K562 (cell line): ENCODE measurements at regions not wholly inside any gene's neighbourhood (a gene's known extent, or its start where the extent isn't known, plus 50 kb on each side); places are given as distances from the start of the nearest gene placed in this dataset.

Experiments used
- ATAC-seq: fragments of 200-7000 bp; cut with Tn5 transposase; 3 replicates; pipeline ENCODE4 v1.9.1; 2020; ENCODE audit warnings: moderate library complexity
- BruUV-seq: library from RNA; stranded (reverse); fragments of 400-500 nt; replicated peaks from 2 replicates; lab custom pipeline; 2021; lab: Mats Ljungman, UMichigan
- CTCF ChIA-PET: fragments of 300-600 bp; formaldehyde crosslinking; extraction: SDS; loops from one replicate; lab custom pipeline; 2021; ENCODE audit warnings: low intra/inter-chr PET ratio; lab: Yijun Ruan, JAX
- POLR2A ChIA-PET: fragments of 300-600, 350-650 bp; sonication (Branson Sonifier 250); formaldehyde crosslinking; extraction: SDS; loops from one replicate; lab custom pipeline; 2021; ENCODE audit warnings: antibody characterized with exemption, inconsistent platforms; lab: Yijun Ruan, JAX
- DNase-seq, 4 experiments: peaks; one replicate each; pipeline versions ENCODE4 v3.0.0 to v3.0.0-alpha.2; 2011 to 2018; ENCODE audit warnings: low spot score in 3 of 4, mixed read lengths in 3 of 4; ENCODE audit errors: extremely low read depth in 1 of 4
- FAIRE-seq: peaks from 2 replicates; lab custom pipeline; 2011; peaks lifted over from hg19 to GRCh38; lab: Jason Lieb, UNC
- H2AFZ ChIP-seq: 2 replicates; pipeline ENCODE4 v1.6.0; 2011; ENCODE audit warnings: low read depth, low read length, control low read depth, inconsistent platforms
- H3K27ac ChIP-seq: fragments of 200-600 bp; 3 replicates; pipeline ENCODE4 v1.8.0; 2011; ENCODE audit warnings: low read depth, mild to moderate bottlenecking, control low read depth, inconsistent platforms, low read length, moderate library complexity, mixed read lengths; ENCODE audit errors: extremely low read depth
- H3K27me3 ChIP-seq, 2 experiments: fragments of 300-600 bp in 1 of 2; 2 replicates in 1 of 2; 3 replicates in 1 of 2; pipeline versions ENCODE4 v1.6.0 to v1.8.0; 2011; ENCODE audit warnings: inconsistent platforms in 2 of 2, low read length in 2 of 2, mild to moderate bottlenecking in 1 of 2, mixed read lengths in 1 of 2, moderate library complexity in 1 of 2; ENCODE audit not compliant: control insufficient read depth in 2 of 2, insufficient read depth in 2 of 2
- H3K36me3 ChIP-seq: fragments of 300-600 bp; 3 replicates; pipeline ENCODE4 v1.8.0; 2011; ENCODE audit warnings: mild to moderate bottlenecking, low read length, inconsistent platforms; ENCODE audit not compliant: control insufficient read depth, insufficient read depth
- H3K4me1 ChIP-seq, 2 experiments: fragments of 200-600 bp in 1 of 2; replicated peaks in 1 of 2; 2 replicates in 1 of 2; 3 replicates in 1 of 2; pipeline versions ENCODE4 v1.5.1 to v1.8.0; 2011; ENCODE audit warnings: inconsistent platforms in 2 of 2, low read length in 2 of 2, mild to moderate bottlenecking in 1 of 2, mixed read lengths in 1 of 2, moderate library complexity in 1 of 2; ENCODE audit not compliant: control insufficient read depth in 2 of 2, insufficient read depth in 2 of 2
- H3K4me2 ChIP-seq: 2 replicates; pipeline ENCODE4 v1.6.1; 2011; ENCODE audit warnings: low read length, control low read depth, inconsistent platforms, mixed read lengths; ENCODE audit not compliant: insufficient read depth
- H3K4me3 ChIP-seq: fragments of 200-600 bp; sonication (generic), shearing (Covaris generic); 2 replicates; pipeline ENCODE4 v1.5.1; 2016; ENCODE audit warnings: control low read depth, inconsistent platforms
- H3K79me2 ChIP-seq: fragments of 200-600 bp; 3 replicates; pipeline ENCODE4 v1.8.0; 2011; ENCODE audit warnings: low read length, inconsistent platforms; ENCODE audit not compliant: control insufficient read depth, insufficient read depth
- H3K9ac ChIP-seq, 2 experiments: 2 replicates each; pipeline versions ENCODE4 v1.6.0 to v1.6.1; 2011; ENCODE audit warnings: low read depth in 2 of 2, low read length in 2 of 2, control low read depth in 1 of 2, inconsistent platforms in 1 of 2, mild to moderate bottlenecking in 1 of 2, mixed read lengths in 1 of 2; ENCODE audit not compliant: insufficient read depth in 1 of 2
- H3K9me1 ChIP-seq: one replicate; pipeline ENCODE4 v1.6.0; 2011; ENCODE audit warnings: inconsistent platforms, mild to moderate bottlenecking, low read length, moderate library complexity; ENCODE audit not compliant: control insufficient read depth, insufficient read depth
- H3K9me3 ChIP-seq: replicated peaks from 2 replicates; pipeline ENCODE4 v1.5.1; 2011; ENCODE audit warnings: low read depth, low read length, inconsistent platforms; ENCODE audit not compliant: control insufficient read depth, insufficient read depth
- H4K20me1 ChIP-seq: replicated peaks from 2 replicates; pipeline ENCODE4 v1.6.1; 2011; ENCODE audit warnings: low read length, inconsistent platforms, mixed read lengths; ENCODE audit not compliant: control insufficient read depth, insufficient read depth
- POU5F1 ChIP-seq: fragments of 150-350 bp; IDR thresholded peaks from 2 replicates; pipeline ENCODE4 v1.6.1; 2014; ENCODE audit warnings: borderline replicate concordance, low read length, low read depth, mild to moderate bottlenecking; ENCODE audit not compliant: partially characterized antibody
- WGBS: fragments of 100-300 bp; shearing (Covaris generic); methylation state at CpG from one replicate; pipeline ENCODE4 v1.1.6; 2016; ENCODE audit warnings: low coverage, mixed read lengths; ENCODE audit not compliant: insufficient coverage; ENCODE audit errors: missing lambda C conversion rate; 5-methylcytosine and 5-hydroxymethylcytosine counted together
- in situ Hi-C: fragments of 300-500 bp; cut with MboI; formaldehyde crosslinking; loops from 4 replicates; pipeline ENCODE4 v1.15.0; 2018; ENCODE audit warnings: inconsistent platforms, mixed read lengths
- intact Hi-C: fragments of 100-400 bp; cut with micrococcal nuclease; formaldehyde crosslinking; loops from 2 replicates; pipeline ENCODE4 v1.14.2; 2022
- TF ChIP-seq, protein P1 (sequence below): fragments of 450-650 bp; IDR thresholded peaks from 2 replicates; pipeline ENCODE4 v1.6.1; 2018; ENCODE audit not compliant: partially characterized antibody

DNA sequence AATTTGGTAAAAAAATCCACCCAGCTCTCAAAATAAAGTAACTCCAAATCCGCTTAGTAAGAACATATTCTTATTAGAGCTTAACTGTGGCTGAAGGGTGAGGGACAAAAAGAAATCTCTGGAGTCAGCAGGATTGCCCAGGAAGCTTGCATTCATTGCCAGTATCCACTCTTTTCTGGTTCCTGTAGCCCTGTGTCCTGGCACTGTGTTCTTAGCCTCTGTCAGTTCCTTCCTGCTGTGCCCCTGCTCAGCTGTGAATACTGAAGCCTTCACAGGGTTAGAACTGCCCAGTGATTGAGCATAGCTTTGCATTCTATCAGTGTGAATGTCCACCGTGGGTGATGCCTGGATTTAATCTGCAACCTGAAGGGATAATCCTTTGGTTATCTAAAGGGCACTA lies 266.9 kb upstream of the PELI2 start (continued):
- TF ChIP-seq, protein P1, sequence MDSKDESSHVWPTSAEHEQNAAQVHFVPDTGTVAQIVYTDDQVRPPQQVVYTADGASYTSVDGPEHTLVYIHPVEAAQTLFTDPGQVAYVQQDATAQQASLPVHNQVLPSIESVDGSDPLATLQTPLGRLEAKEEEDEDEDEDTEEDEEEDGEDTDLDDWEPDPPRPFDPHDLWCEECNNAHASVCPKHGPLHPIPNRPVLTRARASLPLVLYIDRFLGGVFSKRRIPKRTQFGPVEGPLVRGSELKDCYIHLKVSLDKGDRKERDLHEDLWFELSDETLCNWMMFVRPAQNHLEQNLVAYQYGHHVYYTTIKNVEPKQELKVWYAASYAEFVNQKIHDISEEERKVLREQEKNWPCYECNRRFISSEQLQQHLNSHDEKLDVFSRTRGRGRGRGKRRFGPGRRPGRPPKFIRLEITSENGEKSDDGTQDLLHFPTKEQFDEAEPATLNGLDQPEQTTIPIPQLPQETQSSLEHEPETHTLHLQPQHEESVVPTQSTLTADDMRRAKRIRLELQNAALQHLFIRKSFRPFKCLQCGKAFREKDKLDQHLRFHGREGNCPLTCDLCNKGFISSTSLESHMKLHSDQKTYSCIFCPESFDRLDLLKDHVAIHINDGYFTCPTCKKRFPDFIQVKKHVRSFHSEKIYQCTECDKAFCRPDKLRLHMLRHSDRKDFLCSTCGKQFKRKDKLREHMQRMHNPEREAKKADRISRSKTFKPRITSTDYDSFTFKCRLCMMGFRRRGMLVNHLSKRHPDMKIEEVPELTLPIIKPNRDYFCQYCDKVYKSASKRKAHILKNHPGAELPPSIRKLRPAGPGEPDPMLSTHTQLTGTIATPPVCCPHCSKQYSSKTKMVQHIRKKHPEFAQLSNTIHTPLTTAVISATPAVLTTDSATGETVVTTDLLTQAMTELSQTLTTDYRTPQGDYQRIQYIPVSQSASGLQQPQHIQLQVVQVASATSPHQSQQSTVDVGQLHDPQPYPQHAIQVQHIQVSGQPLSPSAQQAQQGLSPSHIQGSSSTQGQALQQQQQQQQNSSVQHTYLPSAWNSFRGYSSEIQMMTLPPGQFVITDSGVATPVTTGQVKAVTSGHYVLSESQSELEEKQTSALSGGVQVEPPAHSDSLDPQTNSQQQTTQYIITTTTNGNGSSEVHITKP, result no peak
- TF ChIP-seq, all 486 proteins: peak for 0

DNA sequence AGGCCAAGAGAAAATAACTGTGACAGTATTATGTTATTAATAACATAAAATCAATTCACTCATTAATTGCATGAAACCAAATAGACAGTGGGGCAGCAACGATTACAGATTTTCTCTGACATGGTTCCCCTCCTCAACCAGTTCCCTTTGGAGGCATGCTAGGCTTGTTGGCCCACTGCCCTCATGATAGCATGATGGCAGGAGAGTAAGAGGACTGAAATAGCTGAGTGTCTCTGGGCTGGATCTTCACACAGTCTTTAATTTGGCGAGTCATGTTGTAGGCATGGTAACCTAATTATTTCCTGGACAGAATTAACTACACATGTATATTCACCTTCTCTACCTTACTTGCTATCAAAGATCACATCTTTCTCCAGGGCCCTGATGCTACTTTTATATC lies 266.2 kb upstream of the PELI2 start:
- TF ChIP-seq POU5F1, result no peak
- Histone ChIP-seq H3K9me3 (no peaks in the 10 kb centered on the region), H3K27ac (no peak overlapping the region), H3K79me2 (no peaks in the 10 kb centered on the region), H3K36me3 (no peaks in the 10 kb centered on the region), H4K20me1 (no peaks in the 10 kb centered on the region), H3K4me1 (no peaks in the 10 kb centered on the region), H3K4me2 (no peak overlapping the region), H3K9me1 (no peaks in the 10 kb centered on the region), H3K27me3 (no peaks in the 10 kb centered on the region), H3K4me3 (no peak overlapping the region), H2AFZ (no peak overlapping the region), H3K9ac (no peak overlapping the region)
- DNase-seq (no peak), ATAC-seq (no peak), FAIRE-seq (no peak)
- intact Hi-C loops (no loop called here), in situ Hi-C loops (no loop called here)
- 0% methylated on average over 2 of the region's 2 CpGs for WGBS
- no TSS peak for BruUV-seq
- CTCF ChIA-PET, result no interaction called here
- POLR2A ChIA-PET, result interaction anchor here (1.1 kb wide), 1 partner anchor 145 kb away, joined by 4 read pairs; no protein-coding TSS in a partner anchor
